ENCODE measurements at regions not wholly inside any gene's neighbourhood (a gene's known extent, or its start where the extent isn't known, plus 50 kb on each side); places are given as distances from the start of the nearest gene placed in this dataset.

GRCh38 chr10:6997509-6997908 lies 413.3 kb downstream of the SFMBT2 start:
- TF ChIP-seq, protein P1, sequence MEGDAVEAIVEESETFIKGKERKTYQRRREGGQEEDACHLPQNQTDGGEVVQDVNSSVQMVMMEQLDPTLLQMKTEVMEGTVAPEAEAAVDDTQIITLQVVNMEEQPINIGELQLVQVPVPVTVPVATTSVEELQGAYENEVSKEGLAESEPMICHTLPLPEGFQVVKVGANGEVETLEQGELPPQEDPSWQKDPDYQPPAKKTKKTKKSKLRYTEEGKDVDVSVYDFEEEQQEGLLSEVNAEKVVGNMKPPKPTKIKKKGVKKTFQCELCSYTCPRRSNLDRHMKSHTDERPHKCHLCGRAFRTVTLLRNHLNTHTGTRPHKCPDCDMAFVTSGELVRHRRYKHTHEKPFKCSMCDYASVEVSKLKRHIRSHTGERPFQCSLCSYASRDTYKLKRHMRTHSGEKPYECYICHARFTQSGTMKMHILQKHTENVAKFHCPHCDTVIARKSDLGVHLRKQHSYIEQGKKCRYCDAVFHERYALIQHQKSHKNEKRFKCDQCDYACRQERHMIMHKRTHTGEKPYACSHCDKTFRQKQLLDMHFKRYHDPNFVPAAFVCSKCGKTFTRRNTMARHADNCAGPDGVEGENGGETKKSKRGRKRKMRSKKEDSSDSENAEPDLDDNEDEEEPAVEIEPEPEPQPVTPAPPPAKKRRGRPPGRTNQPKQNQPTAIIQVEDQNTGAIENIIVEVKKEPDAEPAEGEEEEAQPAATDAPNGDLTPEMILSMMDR (IDR thresholded peaks at IDR 0.05; ENCODE audit: borderline replicate concordance, insufficient read depth, low read depth, low read length), result no peak

DNA sequence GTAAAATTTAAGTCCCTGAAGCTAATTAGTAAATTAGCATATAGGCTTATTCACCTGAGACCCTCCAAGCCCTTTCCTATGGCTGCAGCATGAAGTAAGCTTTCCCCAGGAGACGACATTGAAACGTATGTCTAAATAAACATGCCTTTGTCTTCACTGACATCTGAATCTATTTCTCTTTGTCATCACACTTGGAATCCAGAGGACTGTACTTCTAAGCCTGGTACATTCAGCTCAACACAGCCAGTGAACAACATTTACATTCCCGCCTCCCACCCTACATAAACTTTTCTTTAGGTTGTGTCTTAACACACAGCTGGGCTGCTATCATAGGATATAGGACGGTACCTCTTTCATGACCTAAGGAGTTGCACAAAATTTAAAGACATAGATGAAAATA lies 414.4 kb downstream of the SFMBT2 start:
- H3K4me3 ChIP-seq (ENCODE audit: low read depth, low read length), result no peak overlapping the region
- TF ChIP-seq, protein P1 (IDR thresholded peaks at IDR 0.05; ENCODE audit: borderline replicate concordance, insufficient read depth, low read depth, low read length), result no peak

More at GRCh38 chr10:6997509-6997908, 413.3 kb downstream of the SFMBT2 start:
- no peak overlapping the region for H3K4me3 ChIP-seq (ENCODE audit: low read depth, low read length)

DNA sequence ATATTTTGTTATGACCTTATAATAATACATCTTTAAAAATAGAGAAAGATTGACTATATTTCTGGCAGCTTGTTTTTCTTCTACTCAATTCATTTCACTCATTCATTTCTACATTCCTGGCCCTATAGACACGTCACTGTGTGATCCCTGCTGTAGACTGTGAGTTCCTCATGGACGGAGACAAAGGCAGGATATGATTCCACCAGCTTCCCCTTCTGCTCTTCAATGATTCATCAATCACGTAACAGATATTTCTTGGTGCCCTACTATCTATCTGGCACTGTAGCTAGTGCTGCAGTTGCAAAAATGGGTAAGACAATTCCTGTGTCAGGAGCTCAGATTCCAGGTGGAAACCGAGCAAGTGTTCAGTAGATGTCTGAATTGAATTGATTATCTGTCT lies 415.0 kb downstream of the SFMBT2 start:
- H3K4me3 ChIP-seq (ENCODE audit: low read depth, low read length), result no peak overlapping the region
- TF ChIP-seq, protein P1 (IDR thresholded peaks at IDR 0.05; ENCODE audit: borderline replicate concordance, insufficient read depth, low read depth, low read length), result no peak

- TF ChIP-seq, protein P1 (IDR thresholded peaks at IDR 0.05; ENCODE audit: borderline replicate concordance, insufficient read depth, low read depth, low read length), result no peak
- H3K4me3 ChIP-seq (ENCODE audit: low read depth, low read length), result no peak overlapping the region
Measured at GRCh38 chr10:6995341-6995740, 415.3 kb upstream of the PRKCQ start.

- TF ChIP-seq, protein P1 (IDR thresholded peaks at IDR 0.05; ENCODE audit: borderline replicate concordance, insufficient read depth, low read depth, low read length), result no peak
- H3K4me3 ChIP-seq (ENCODE audit: low read depth, low read length), result no peak overlapping the region
Measured at GRCh38 chr10:6990891-6991290, 410.8 kb upstream of the PRKCQ start.

DNA sequence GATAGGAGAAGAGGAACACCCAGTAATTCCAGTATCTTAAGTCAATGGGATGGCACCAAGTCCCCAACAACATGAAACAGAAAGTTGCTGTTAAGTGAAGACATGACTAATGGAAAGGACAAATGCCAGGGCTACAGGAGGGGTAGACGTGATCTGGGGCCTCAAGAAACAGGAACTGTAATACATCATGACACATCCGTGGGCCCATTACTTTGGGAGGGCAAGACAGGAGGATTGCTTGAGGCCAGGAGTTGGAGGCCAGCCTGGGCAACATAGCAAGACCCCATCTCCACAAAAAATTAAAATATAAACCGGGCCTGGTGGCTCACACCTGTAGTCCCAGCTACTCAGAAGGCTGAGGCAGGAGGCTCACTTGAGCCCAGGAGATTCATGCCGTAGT lies 408.6 kb upstream of the PRKCQ start:
- TF ChIP-seq, protein P1 (IDR thresholded peaks at IDR 0.05; ENCODE audit: borderline replicate concordance, insufficient read depth, low read depth, low read length), result no peak
- no peak overlapping the region for H3K4me3 ChIP-seq (ENCODE audit: low read depth, low read length)

GRCh38 chr10:6987536-6987945 lies 407.5 kb upstream of the PRKCQ start:
- TF ChIP-seq, protein P1 (IDR thresholded peaks at IDR 0.05; ENCODE audit: borderline replicate concordance, insufficient read depth, low read depth, low read length), result no peak

More at GRCh38 chr10:6987536-6987945, 407.5 kb upstream of the PRKCQ start:
- H3K4me3 ChIP-seq (ENCODE audit: low read depth, low read length), result no peak overlapping the region

All from GM12875 (cell line).